Panc1 (cell line): ENCODE measurements at regions not wholly inside any gene's neighbourhood (a gene's known extent, or its start where the extent isn't known, plus 50 kb on each side); places are given as distances from the start of the nearest gene placed in this dataset.

Source experiments
- ATAC-seq: fragments of 200-7000 bp; cut with Tn5 transposase; 2 replicates; pipeline ENCODE4 v1.9.1; 2020; ENCODE audit warnings: mild to moderate bottlenecking, moderate library complexity
- BruUV-seq: library from RNA; stranded (reverse); fragments of 400-500 nt; replicated peaks from 2 replicates; lab custom pipeline; 2021; lab: Mats Ljungman, UMichigan
- CTCF ChIA-PET: fragments of 300-600 bp; sonication (Branson Sonifier 250); formaldehyde crosslinking; loops from one replicate; lab custom pipeline; 2022; ENCODE audit warnings: antibody characterized with exemption; lab: Charles Lee
- POLR2A ChIA-PET: fragments of 300-600 bp; sonication (Branson Sonifier 250); formaldehyde crosslinking; loops from one replicate; lab custom pipeline; 2022; ENCODE audit warnings: antibody characterized with exemption; lab: Charles Lee
- DNase-seq: peaks from one replicate; pipeline ENCODE4 v3.0.0-alpha.2; 2010; ENCODE audit warnings: low read depth, low spot score
- H3K27ac ChIP-seq: 2 replicates; pipeline ENCODE4 v1.5.1; 2011; ENCODE audit warnings: mild to moderate bottlenecking, low read length, inconsistent platforms
- H3K27me3 ChIP-seq: fragments of 200-500 bp; sonication (Bioruptor generic); 2 replicates; pipeline ENCODE4 v1.6.0; 2014; ENCODE audit warnings: low read length, inconsistent platforms; ENCODE audit not compliant: control insufficient read depth, insufficient read depth
- H3K36me3 ChIP-seq: fragments of 200-500 bp; sonication (Bioruptor generic); 2 replicates; pipeline ENCODE4 v1.5.1; 2014; ENCODE audit warnings: inconsistent platforms, mild to moderate bottlenecking, low read length, moderate library complexity; ENCODE audit not compliant: control insufficient read depth, insufficient read depth
- H3K4me1 ChIP-seq: 2 replicates; pipeline ENCODE4 v1.5.1; 2011; ENCODE audit warnings: inconsistent platforms, mild to moderate bottlenecking, low read length, moderate library complexity; ENCODE audit not compliant: control insufficient read depth, insufficient read depth
- H3K4me3 ChIP-seq, 2 experiments: 2 replicates each; pipeline ENCODE4 v1.5.1; 2011 to 2012; ENCODE audit warnings: low read depth in 2 of 2, low read length in 2 of 2, mild to moderate bottlenecking in 2 of 2, inconsistent platforms in 1 of 2, moderate library complexity in 1 of 2
- H3K9me3 ChIP-seq: fragments of 200-500 bp; sonication (Bioruptor generic); 2 replicates; pipeline ENCODE4 v1.5.1; 2014; ENCODE audit warnings: low read depth, mild to moderate bottlenecking, inconsistent platforms, low read length, moderate library complexity; ENCODE audit not compliant: control insufficient read depth, insufficient read depth
- CTCF ChIP-seq: fragments of 450-650 bp; IDR thresholded peaks from 2 replicates; pipeline ENCODE4 v1.5.1; 2017; ENCODE audit warnings: mild to moderate bottlenecking
- POLR2AphosphoS5 ChIP-seq: IDR thresholded peaks from 2 replicates; pipeline ENCODE4 v1.6.1; 2012; ENCODE audit warnings: mild to moderate bottlenecking, low read depth, low read length, moderate library complexity
- SIN3A ChIP-seq: IDR thresholded peaks from 2 replicates; pipeline ENCODE4 v1.6.1; 2012; ENCODE audit warnings: low read depth, mild to moderate bottlenecking, low read length, moderate library complexity, borderline replicate concordance; ENCODE audit not compliant: insufficient read depth
- TCF7L2 ChIP-seq: IDR thresholded peaks from 2 replicates; pipeline ENCODE4 v1.6.1; 2011; ENCODE audit warnings: mild to moderate bottlenecking, low read depth, low read length, inconsistent platforms
- in situ Hi-C: cut with HindIII; loops from 2 replicates; pipeline ENCODE4 v1.10.0; 2016; ENCODE audit warnings: low sequenced_read_pairs, low pct_unique_long_range_greater_than_20kb
- intact Hi-C: fragments of 100-400 bp; cut with micrococcal nuclease; formaldehyde crosslinking; loops from one replicate; pipeline ENCODE4 v1.10.0; 2022; ENCODE audit not compliant: unreplicated experiment
- TF ChIP-seq, protein P1 (sequence below), 2 experiments: IDR thresholded peaks; 2 replicates each; pipeline ENCODE4 v1.6.1; 2011 to 2012; ENCODE audit warnings: low read depth in 2 of 2, control low read depth in 1 of 2, low read length in 1 of 2, mild to moderate bottlenecking in 1 of 2, moderate library complexity in 1 of 2; ENCODE audit not compliant: insufficient read depth in 1 of 2

- H3K27me3 ChIP-seq = peaks cover 10% of the 10 kb centered on the region; the same call in 1 of the 2 replicates
- ChIA-PET POLR2A (no interaction called here), CTCF (no interaction called here)
- no peaks in the 10 kb centered on the region for H3K36me3 ChIP-seq
- H3K4me3 ChIP-seq = no peak overlapping the region
- in situ Hi-C loops = no loop called here
- DNase-seq = no peak
- no peaks in the 10 kb centered on the region for H3K9me3 ChIP-seq
- BruUV-seq = no TSS peak
- no peak for TF ChIP-seq SIN3A
- H3K4me1 ChIP-seq = no peaks in the 10 kb centered on the region
- no peak overlapping the region for H3K27ac ChIP-seq
- ATAC-seq = no peak
- intact Hi-C loops = no loop called here
Measured at GRCh38 chr16:17835118-17835876, 364.5 kb upstream of the XYLT1 start.

DNA sequence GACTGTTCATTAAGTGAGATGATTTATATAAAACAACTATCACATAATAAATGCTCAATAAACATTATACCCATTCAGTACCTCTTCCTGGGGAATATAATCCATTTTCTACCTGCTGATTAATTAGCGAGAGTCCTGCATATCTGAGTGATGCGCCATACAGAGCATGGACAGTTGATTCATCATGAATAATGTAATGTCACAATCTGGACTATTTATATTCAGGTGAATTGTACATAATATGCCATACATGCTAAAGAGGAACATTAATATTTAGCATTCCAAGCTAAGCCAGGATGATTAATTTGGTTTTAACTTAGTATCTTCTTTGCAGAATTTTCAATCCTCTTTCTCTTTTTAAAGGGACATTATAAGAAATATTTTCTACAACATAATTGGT is 362.0 kb upstream of the XYLT1 start:
- intact Hi-C loops = no loop called here
- no peaks in the 10 kb centered on the region for H3K9me3 ChIP-seq
- ATAC-seq (no peak), DNase-seq (no peak)
- no peaks in the 10 kb centered on the region for H3K36me3 ChIP-seq
- no peak for TF ChIP-seq SIN3A
- no peak for TF ChIP-seq TCF7L2
- TF ChIP-seq, protein P1, sequence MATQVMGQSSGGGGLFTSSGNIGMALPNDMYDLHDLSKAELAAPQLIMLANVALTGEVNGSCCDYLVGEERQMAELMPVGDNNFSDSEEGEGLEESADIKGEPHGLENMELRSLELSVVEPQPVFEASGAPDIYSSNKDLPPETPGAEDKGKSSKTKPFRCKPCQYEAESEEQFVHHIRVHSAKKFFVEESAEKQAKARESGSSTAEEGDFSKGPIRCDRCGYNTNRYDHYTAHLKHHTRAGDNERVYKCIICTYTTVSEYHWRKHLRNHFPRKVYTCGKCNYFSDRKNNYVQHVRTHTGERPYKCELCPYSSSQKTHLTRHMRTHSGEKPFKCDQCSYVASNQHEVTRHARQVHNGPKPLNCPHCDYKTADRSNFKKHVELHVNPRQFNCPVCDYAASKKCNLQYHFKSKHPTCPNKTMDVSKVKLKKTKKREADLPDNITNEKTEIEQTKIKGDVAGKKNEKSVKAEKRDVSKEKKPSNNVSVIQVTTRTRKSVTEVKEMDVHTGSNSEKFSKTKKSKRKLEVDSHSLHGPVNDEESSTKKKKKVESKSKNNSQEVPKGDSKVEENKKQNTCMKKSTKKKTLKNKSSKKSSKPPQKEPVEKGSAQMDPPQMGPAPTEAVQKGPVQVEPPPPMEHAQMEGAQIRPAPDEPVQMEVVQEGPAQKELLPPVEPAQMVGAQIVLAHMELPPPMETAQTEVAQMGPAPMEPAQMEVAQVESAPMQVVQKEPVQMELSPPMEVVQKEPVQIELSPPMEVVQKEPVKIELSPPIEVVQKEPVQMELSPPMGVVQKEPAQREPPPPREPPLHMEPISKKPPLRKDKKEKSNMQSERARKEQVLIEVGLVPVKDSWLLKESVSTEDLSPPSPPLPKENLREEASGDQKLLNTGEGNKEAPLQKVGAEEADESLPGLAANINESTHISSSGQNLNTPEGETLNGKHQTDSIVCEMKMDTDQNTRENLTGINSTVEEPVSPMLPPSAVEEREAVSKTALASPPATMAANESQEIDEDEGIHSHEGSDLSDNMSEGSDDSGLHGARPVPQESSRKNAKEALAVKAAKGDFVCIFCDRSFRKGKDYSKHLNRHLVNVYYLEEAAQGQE (IDR thresholded peaks at IDR 0.05; ENCODE audit: insufficient read depth in 1 of 2, low read depth in 2 of 2, low read length in 1 of 2) = no peak
- no peak for TF ChIP-seq CTCF
- TF ChIP-seq POLR2AphosphoS5 = no peak
- ChIA-PET POLR2A (no interaction called here), CTCF (no interaction called here)
- 0 out of 2 replicates have a peak, but pooled peaks cover 4% of the 10 kb centered on the region for H3K27me3 ChIP-seq
- no TSS peak for BruUV-seq
- no peaks in the 10 kb centered on the region for H3K4me1 ChIP-seq
- no peak overlapping the region for H3K4me3 ChIP-seq
- in situ Hi-C loops = no loop called here
- H3K27ac ChIP-seq = no peak overlapping the region

DNA sequence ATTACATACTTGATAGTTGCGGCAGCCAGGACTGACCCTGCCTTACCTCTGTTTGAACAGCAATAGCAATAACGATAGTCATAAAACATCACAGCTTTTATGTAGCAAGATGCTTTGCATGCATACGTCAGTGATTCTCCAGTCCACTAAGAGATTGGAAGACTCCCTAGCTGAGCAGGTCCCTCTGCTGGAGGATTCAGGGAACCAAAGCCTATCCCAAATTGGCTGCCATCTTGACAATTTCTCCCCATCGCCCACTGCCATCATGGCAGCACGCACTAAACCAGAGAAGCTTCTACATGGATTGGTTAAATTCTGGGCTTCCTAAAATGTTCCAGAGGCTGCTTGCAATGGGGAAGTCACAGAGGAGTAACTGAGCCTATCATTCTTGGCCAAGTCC is 360.6 kb upstream of the XYLT1 start:
- POLR2A ChIA-PET = no interaction called here
- Histone ChIP-seq H3K36me3 (no peaks in the 10 kb centered on the region), H3K27me3 (0 out of 2 replicates have a peak, but pooled peaks cover 4% of the 10 kb centered on the region), H3K4me1 (no peaks in the 10 kb centered on the region), H3K9me3 (no peaks in the 10 kb centered on the region), H3K4me3 (no peak overlapping the region), H3K27ac (no peak overlapping the region)
- CTCF ChIA-PET = no interaction called here
- ATAC-seq (no peak), DNase-seq (no peak)
- TF ChIP-seq CTCF = peak; percentile 17
- TF ChIP-seq POLR2AphosphoS5 = no peak
- intact Hi-C loops (no loop called here), in situ Hi-C loops (no loop called here)
- no TSS peak for BruUV-seq
